Tibial nerve (tissue), 4 donors: ENCODE measurements at regions not wholly inside any gene's neighbourhood (a gene's known extent, or its start where the extent isn't known, plus 50 kb on each side); places are given as distances from the start of the nearest gene placed in this dataset.

Source experiments
- DNase-seq, 2 donors: peaks; one replicate each; pipeline ENCODE4 v3.0.0-alpha.2; 2019; ENCODE audit warnings: low spot score in 2 of 2
- H3K27ac ChIP-seq, 4 donors: fragments of 200-600 bp; sonication (generic) in 3 of 4; one replicate each; pipeline ENCODE4 v1.5.1; 2017 to 2019; ENCODE audit warnings: mild to moderate bottlenecking in 1 of 4
- H3K27me3 ChIP-seq, 2 donors: fragments of 200-600 bp; sonication (generic) in 1 of 2; one replicate each; pipeline versions ENCODE4 v1.5.1 to v1.6.0; 2017 to 2019
- H3K36me3 ChIP-seq, 3 donors: fragments of 200-600 bp; sonication (generic); one replicate each; pipeline ENCODE4 v1.5.1; 2018 to 2019
- H3K4me1 ChIP-seq, 4 donors: fragments of 200-600 bp; sonication (generic) in 3 of 4; one replicate each; pipeline ENCODE4 v1.5.1; 2017 to 2019
- H3K4me3 ChIP-seq, 4 donors: fragments of 200-600 bp; sonication (generic) in 3 of 4; one replicate each; pipeline ENCODE4 v1.5.1; 2017 to 2019; ENCODE audit warnings: mild to moderate bottlenecking in 1 of 4, moderate library complexity in 1 of 4
- H3K9me3 ChIP-seq, 4 donors: fragments of 200-600 bp; sonication (generic) in 3 of 4; one replicate each; pipeline ENCODE4 v1.5.1; 2017 to 2019
- CTCF ChIP-seq, 5 experiments: fragments of 200-600 bp in 3 of 5; fragments of 450-650 bp in 2 of 5; sonication (generic) in 3 of 5; IDR thresholded peaks; one replicate each; pipeline ENCODE4 v1.5.1; 2016 to 2019; ENCODE audit warnings: antibody characterized with exemption in 5 of 5, mild to moderate bottlenecking in 3 of 5, moderate library complexity in 2 of 5
- EP300 ChIP-seq, 2 donors: sonication (generic); formaldehyde crosslinking; IDR thresholded peaks; one replicate each; pipeline ENCODE4 v1.6.1; 2017; ENCODE audit warnings: antibody characterized with exemption in 2 of 2, mild to moderate bottlenecking in 1 of 2
- POLR2A ChIP-seq, 2 donors: fragments of 450-650 bp; IDR thresholded peaks; one replicate each; pipeline ENCODE4 v1.6.1; 2017; ENCODE audit warnings: antibody characterized with exemption in 2 of 2, mild to moderate bottlenecking in 2 of 2, moderate library complexity in 2 of 2
- WGBS, 2 donors: methylation state at CpG; one replicate each; pipeline ENCODE4 v1.1.5; 2018; 5-methylcytosine and 5-hydroxymethylcytosine counted together

- no peaks in the 10 kb centered on the region for H3K27me3 ChIP-seq
- no peaks in the 10 kb centered on the region for H3K4me1 ChIP-seq
- H3K27ac ChIP-seq = no peak overlapping the region
Measured at GRCh38 chr4:117420948-117421347, 335.6 kb upstream of the TRAM1L1 start.

GRCh38 chr4:117421706-117422105 lies 336.3 kb upstream of the TRAM1L1 start:
- 71 to 82% methylated on average over 4 of the region's 4 CpGs for WGBS, 2 donors
- Histone ChIP-seq H3K4me1 (no peaks in the 10 kb centered on the region), H3K36me3 (no peaks in the 10 kb centered on the region), H3K9me3 (no peaks in the 10 kb centered on the region), H3K27ac (no peak overlapping the region), H3K27me3 (no peaks in the 10 kb centered on the region), H3K4me3 (no peak overlapping the region)
- TF ChIP-seq CTCF (IDR thresholded peaks at IDR 0.05) (no peak), POLR2A (IDR thresholded peaks at IDR 0.05) (no peak), EP300 (IDR thresholded peaks at IDR 0.05) (no peak)
- no peak for DNase-seq

More at GRCh38 chr4:117420948-117421347, 335.6 kb upstream of the TRAM1L1 start:
- no peak overlapping the region for H3K4me3 ChIP-seq
- H3K36me3 ChIP-seq = no peaks in the 10 kb centered on the region
- DNase-seq = no peak
- no peaks in the 10 kb centered on the region for H3K9me3 ChIP-seq
- 38 to 81% methylated on average over 1 of the region's 1 CpG for WGBS, 2 donors
- TF ChIP-seq CTCF (IDR thresholded peaks at IDR 0.05) (no peak), POLR2A (IDR thresholded peaks at IDR 0.05) (no peak), EP300 (IDR thresholded peaks at IDR 0.05) (no peak)

- Histone ChIP-seq H3K4me1 (no peaks in the 10 kb centered on the region), H3K36me3 (no peaks in the 10 kb centered on the region), H3K27ac (no peak overlapping the region), H3K9me3 (no peaks in the 10 kb centered on the region), H3K27me3 (no peaks in the 10 kb centered on the region), H3K4me3 (no peak overlapping the region)
- 87 to 91% methylated on average over 5 of the region's 5 CpGs for WGBS, 2 donors
- no peak for DNase-seq
- TF ChIP-seq EP300 (IDR thresholded peaks at IDR 0.05) (no peak), CTCF (IDR thresholded peaks at IDR 0.05) (no peak), POLR2A (IDR thresholded peaks at IDR 0.05) (no peak)
Measured at GRCh38 chr4:117422297-117422696, 336.9 kb upstream of the TRAM1L1 start.

- H3K27me3 ChIP-seq = no peaks in the 10 kb centered on the region
- H3K36me3 ChIP-seq = no peaks in the 10 kb centered on the region
- no peak overlapping the region for H3K4me3 ChIP-seq
- H3K27ac ChIP-seq = no peak overlapping the region
- H3K4me1 ChIP-seq = no peaks in the 10 kb centered on the region
- TF ChIP-seq CTCF (IDR thresholded peaks at IDR 0.05) = no peak
- TF ChIP-seq EP300 (IDR thresholded peaks at IDR 0.05) = no peak
- TF ChIP-seq POLR2A (IDR thresholded peaks at IDR 0.05) = no peak
- no peak for DNase-seq
- H3K9me3 ChIP-seq = no peaks in the 10 kb centered on the region
Measured at GRCh38 chr4:117425636-117426035, 340.3 kb upstream of the TRAM1L1 start.

GRCh38 chr4:117428536-117428935 lies 343.2 kb upstream of the TRAM1L1 start:
- no peaks in the 10 kb centered on the region for H3K27me3 ChIP-seq
- H3K9me3 ChIP-seq = no peaks in the 10 kb centered on the region
- no peak for TF ChIP-seq POLR2A (IDR thresholded peaks at IDR 0.05)
- TF ChIP-seq CTCF (IDR thresholded peaks at IDR 0.05) = no peak
- no peak for TF ChIP-seq EP300 (IDR thresholded peaks at IDR 0.05)
- no peak for DNase-seq
- WGBS, 2 donors = 58 to 61% methylated on average over 1 of the region's 1 CpG
- no peak overlapping the region for H3K4me3 ChIP-seq
- no peaks in the 10 kb centered on the region for H3K4me1 ChIP-seq
- no peak overlapping the region for H3K27ac ChIP-seq
- H3K36me3 ChIP-seq = no peaks in the 10 kb centered on the region
